ENCODE measurements at regions not wholly inside any gene's neighbourhood (a gene's known extent, or its start where the extent isn't known, plus 50 kb on each side); places are given as distances from the start of the nearest gene placed in this dataset.

- no peaks in the 10 kb centered on the region for H3K9me3 ChIP-seq
- no peaks in the 10 kb centered on the region for H3K4me1 ChIP-seq
- H3K4me3 ChIP-seq, result no peak overlapping the region
- no peaks in the 10 kb centered on the region for H3K27me3 ChIP-seq
- no peak overlapping the region for H3K27ac ChIP-seq
- no peak for TF ChIP-seq CTCF (IDR thresholded peaks at IDR 0.05)
- no peaks in the 10 kb centered on the region for H3K36me3 ChIP-seq
- peak in 1 of 2 donors; percentile 58 for DNase-seq (ENCODE audit: low spot score in 2 of 2)
- intact Hi-C loops (cut with DNase I), result no loop called here
Observed at GRCh38 chr1:47578721-47579419, 141.0 kb downstream of the FOXD2 start.

GRCh38 chr1:47579809-47580208 is 142.0 kb downstream of the FOXD2 start:
- peak in 1 of 2 donors; percentile 12 for DNase-seq (ENCODE audit: low spot score in 2 of 2)
- Histone ChIP-seq H3K36me3 (no peaks in the 10 kb centered on the region), H3K27me3 (no peaks in the 10 kb centered on the region), H3K4me1 (peaks cover 2 to 8% of the 10 kb centered on the region in 2 donors), H3K27ac (no peak overlapping the region), H3K9me3 (no peaks in the 10 kb centered on the region), H3K4me3 (no peak overlapping the region)
- TF ChIP-seq CTCF (IDR thresholded peaks at IDR 0.05), result no peak
- intact Hi-C loops (cut with DNase I), result no loop called here

- intact Hi-C loops (cut with DNase I), result no loop called here
- Histone ChIP-seq H3K27me3 (no peaks in the 10 kb centered on the region), H3K9me3 (no peaks in the 10 kb centered on the region), H3K4me1 (peaks cover 9 to 15% of the 10 kb centered on the region in 2 donors), H3K27ac (no peak overlapping the region), H3K4me3 (no peak overlapping the region), H3K36me3 (no peaks in the 10 kb centered on the region)
- TF ChIP-seq CTCF (IDR thresholded peaks at IDR 0.05), result no peak
- peak in 1 of 2 donors; percentile 43 for DNase-seq (ENCODE audit: low spot score in 2 of 2)
Observed at GRCh38 chr1:47580451-47580995, 142.7 kb downstream of the FOXD2 start.

- Histone ChIP-seq H3K4me1 (peaks cover 14 to 31% of the 10 kb centered on the region in 2 donors), H3K36me3 (no peaks in the 10 kb centered on the region), H3K27ac (peak overlapping the region in 1 of 2 donors; percentile 23), H3K4me3 (no peak overlapping the region), H3K27me3 (no peaks in the 10 kb centered on the region), H3K9me3 (no peaks in the 10 kb centered on the region)
- intact Hi-C loops (cut with DNase I), result no loop called here
- DNase-seq (ENCODE audit: low spot score in 2 of 2), result peak in 1 of 2 donors; percentile 58
- TF ChIP-seq CTCF (IDR thresholded peaks at IDR 0.05), result no peak
Observed at GRCh38 chr1:47582891-47583608, 145.2 kb downstream of the FOXD2 start.

GRCh38 chr1:47584249-47584648 is 146.4 kb downstream of the FOXD2 start:
- DNase-seq (ENCODE audit: low spot score in 2 of 2), result peak; percentile 39 to 88
- Histone ChIP-seq H3K9me3 (no peaks in the 10 kb centered on the region), H3K4me1 (peaks cover 14 to 40% of the 10 kb centered on the region in 2 donors), H3K27me3 (no peaks in the 10 kb centered on the region), H3K36me3 (no peaks in the 10 kb centered on the region), H3K4me3 (no peak overlapping the region), H3K27ac (peak overlapping the region; percentile 16 to 43)
- intact Hi-C loops (cut with DNase I), result loop anchor here (2.0 kb wide), 2 partner anchors 63 to 73 kb away; no protein-coding TSS in a partner anchor
- TF ChIP-seq CTCF (IDR thresholded peaks at IDR 0.05), result no peak

All from ascending aorta (tissue), 2 donors.